ENCODE measurements at regions not wholly inside any gene's neighbourhood (a gene's known extent, or its start where the extent isn't known, plus 50 kb on each side); places are given as distances from the start of the nearest gene placed in this dataset.

DNA sequence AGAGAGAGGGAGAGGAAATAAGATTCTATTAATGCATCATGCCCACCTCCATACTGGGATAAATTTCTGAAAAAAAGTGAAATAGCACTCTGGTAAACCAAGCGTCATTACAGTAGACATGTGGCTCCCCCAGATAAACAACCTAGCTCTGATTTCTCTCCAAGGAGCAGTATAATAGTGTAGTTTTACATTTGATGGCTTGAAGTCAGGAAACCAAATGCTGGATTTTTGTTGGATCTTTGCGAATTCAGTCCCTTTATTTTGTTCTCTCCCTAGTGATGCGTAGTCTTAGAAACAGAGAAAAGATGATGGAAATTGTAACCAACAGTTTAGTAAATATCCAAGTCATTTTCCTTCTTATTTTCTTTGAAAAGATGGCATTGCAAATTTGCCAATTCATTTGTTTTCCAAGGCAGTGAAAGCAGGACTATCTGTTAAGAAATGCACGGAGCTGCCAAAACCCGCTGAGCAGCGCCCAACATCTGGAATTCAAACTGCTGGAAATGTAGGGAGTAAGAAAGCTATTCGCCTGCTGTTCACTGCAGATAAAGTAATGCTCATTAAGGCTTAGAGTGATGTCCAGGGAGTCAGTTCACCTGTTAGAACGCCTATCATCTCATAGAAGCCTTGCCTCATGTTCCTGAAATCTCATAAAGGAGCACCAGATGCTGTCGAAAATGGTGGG, 85.7 kb upstream of the DOK5 start:
- H3K27ac ChIP-seq (ENCODE audit: low read depth) = no peak overlapping the region
- H3K9me2 ChIP-seq (ENCODE audit: insufficient read depth) = no peaks in the 10 kb centered on the region; the same call in 1 of the 2 replicates
- DNase-seq (ENCODE audit: low spot score) (no peak), ATAC-seq (no peak)
- Mint-ChIP-seq H3K27me3 (ENCODE audit: insufficient read depth, low read depth, poor library complexity) (peaks cover 6% of the 10 kb centered on the region), H3K9me3 (no peaks in the 10 kb centered on the region), H3K4me1 (no peaks in the 10 kb centered on the region), H3K4me3 (no peak overlapping the region), H3K27ac (no peak overlapping the region), H3K36me3 (ENCODE audit: low read depth) (no peaks in the 10 kb centered on the region)
- H3K79me2 ChIP-seq (replicated peaks; ENCODE audit: insufficient read depth) = no peaks in the 10 kb centered on the region
- H3K36me3 ChIP-seq (ENCODE audit: insufficient read depth) = no peaks in the 10 kb centered on the region
- H3K4me2 ChIP-seq = no peak overlapping the region
- no peaks in the 10 kb centered on the region for H3K4me1 ChIP-seq (ENCODE audit: insufficient read depth)
- 0 out of 2 replicates have a peak overlapping the region, but pooled peaks have one; percentile 20 for H2AFZ ChIP-seq
- no peaks in the 10 kb centered on the region for H4K20me1 ChIP-seq (replicated peaks; ENCODE audit: insufficient read depth)
- H3F3A ChIP-seq (replicated peaks; ENCODE audit: low read depth) = no peaks in the 10 kb centered on the region
- TF ChIP-seq ZNF462 (CRISPR knock-in tag; IDR thresholded peaks at IDR 0.05) = no peak
- no peak for TF ChIP-seq REST (IDR thresholded peaks at IDR 0.05; ENCODE audit: unreplicated experiment)
- TF ChIP-seq POLR2AphosphoS5 (IDR thresholded peaks at IDR 0.05; ENCODE audit: low read depth) = no peak
- TF ChIP-seq EZH2phosphoT487 (IDR thresholded peaks at IDR 0.05; ENCODE audit: unreplicated experiment) = no peak
- H3K4me3 ChIP-seq = no peak overlapping the region
- H3K27me3 ChIP-seq (ENCODE audit: insufficient read depth) = no peaks in the 10 kb centered on the region

Measured in GM23338 (cell line).